Colonic mucosa (tissue), 4 donors: ENCODE measurements at regions not wholly inside any gene's neighbourhood (a gene's known extent, or its start where the extent isn't known, plus 50 kb on each side); places are given as distances from the start of the nearest gene placed in this dataset.

Experiments
- DNase-seq: peaks from one replicate; pipeline ENCODE4 v3.0.0-alpha.2; 2020
- H3K27ac ChIP-seq: fragments of 200-600 bp; one replicate; pipeline ENCODE4 v1.8.0; 2021
- H3K27me3 ChIP-seq: fragments of 200-600 bp; one replicate; pipeline ENCODE4 v1.8.0; 2021
- H3K36me3 ChIP-seq: fragments of 200-600 bp; one replicate; pipeline ENCODE4 v1.8.0; 2021
- H3K4me1 ChIP-seq: fragments of 200-600 bp; one replicate; pipeline ENCODE4 v1.8.0; 2021; ENCODE audit warnings: mild to moderate bottlenecking
- H3K4me3 ChIP-seq: fragments of 200-600 bp; one replicate; pipeline ENCODE4 v1.8.0; 2021
- H3K9ac ChIP-seq, 2 donors: one replicate each; pipeline ENCODE4 v1.7.0; 2013; ENCODE audit warnings: control low read depth in 2 of 2, low read depth in 2 of 2, low read length in 2 of 2
- H3K9me3 ChIP-seq: fragments of 200-600 bp; one replicate; pipeline ENCODE4 v1.8.0; 2021
- intact Hi-C: fragments of 100-400 bp; cut with DNase I; formaldehyde crosslinking; loops from one replicate; pipeline ENCODE4 v1.14.1; 2022
- TF ChIP-seq, protein P1 (sequence below): fragments of 200-600 bp; IDR thresholded peaks from one replicate; pipeline ENCODE4 v1.8.0; 2022; ENCODE audit warnings: antibody characterized with exemption, mild to moderate bottlenecking
- donor health status: healthy.
- donor health status: DM: no; HTN: no; CAD: no.
- donor health status: DM: no; HTN: no; CAD: no.

DNA sequence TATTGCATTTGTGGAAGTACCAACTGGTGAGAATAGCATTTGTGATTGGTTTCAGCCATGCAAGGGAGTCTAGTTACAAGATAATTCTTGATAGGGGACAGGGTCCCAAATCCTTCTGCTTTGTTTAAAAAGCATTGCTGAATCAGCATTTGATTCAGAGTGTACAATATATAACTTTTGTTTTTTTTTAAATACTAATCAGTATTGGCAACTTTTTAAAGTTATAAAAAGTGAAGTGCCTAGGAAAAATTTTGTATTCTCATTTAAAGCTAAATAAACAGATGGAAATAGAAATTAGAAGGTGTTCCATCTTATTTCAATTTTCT, 75.4 kb upstream of the SLC25A26 start:
- H3K27ac ChIP-seq: no peak overlapping the region
- H3K4me3 ChIP-seq: no peak overlapping the region
- no peaks in the 10 kb centered on the region for H3K9me3 ChIP-seq
- no peaks in the 10 kb centered on the region for H3K27me3 ChIP-seq
- H3K9ac ChIP-seq: no peak overlapping the region
- intact Hi-C loops: no loop called here
- no peaks in the 10 kb centered on the region for H3K4me1 ChIP-seq
- no peak for DNase-seq
- no peaks in the 10 kb centered on the region for H3K36me3 ChIP-seq
- TF ChIP-seq, protein P1, sequence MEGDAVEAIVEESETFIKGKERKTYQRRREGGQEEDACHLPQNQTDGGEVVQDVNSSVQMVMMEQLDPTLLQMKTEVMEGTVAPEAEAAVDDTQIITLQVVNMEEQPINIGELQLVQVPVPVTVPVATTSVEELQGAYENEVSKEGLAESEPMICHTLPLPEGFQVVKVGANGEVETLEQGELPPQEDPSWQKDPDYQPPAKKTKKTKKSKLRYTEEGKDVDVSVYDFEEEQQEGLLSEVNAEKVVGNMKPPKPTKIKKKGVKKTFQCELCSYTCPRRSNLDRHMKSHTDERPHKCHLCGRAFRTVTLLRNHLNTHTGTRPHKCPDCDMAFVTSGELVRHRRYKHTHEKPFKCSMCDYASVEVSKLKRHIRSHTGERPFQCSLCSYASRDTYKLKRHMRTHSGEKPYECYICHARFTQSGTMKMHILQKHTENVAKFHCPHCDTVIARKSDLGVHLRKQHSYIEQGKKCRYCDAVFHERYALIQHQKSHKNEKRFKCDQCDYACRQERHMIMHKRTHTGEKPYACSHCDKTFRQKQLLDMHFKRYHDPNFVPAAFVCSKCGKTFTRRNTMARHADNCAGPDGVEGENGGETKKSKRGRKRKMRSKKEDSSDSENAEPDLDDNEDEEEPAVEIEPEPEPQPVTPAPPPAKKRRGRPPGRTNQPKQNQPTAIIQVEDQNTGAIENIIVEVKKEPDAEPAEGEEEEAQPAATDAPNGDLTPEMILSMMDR: no peak

DNA sequence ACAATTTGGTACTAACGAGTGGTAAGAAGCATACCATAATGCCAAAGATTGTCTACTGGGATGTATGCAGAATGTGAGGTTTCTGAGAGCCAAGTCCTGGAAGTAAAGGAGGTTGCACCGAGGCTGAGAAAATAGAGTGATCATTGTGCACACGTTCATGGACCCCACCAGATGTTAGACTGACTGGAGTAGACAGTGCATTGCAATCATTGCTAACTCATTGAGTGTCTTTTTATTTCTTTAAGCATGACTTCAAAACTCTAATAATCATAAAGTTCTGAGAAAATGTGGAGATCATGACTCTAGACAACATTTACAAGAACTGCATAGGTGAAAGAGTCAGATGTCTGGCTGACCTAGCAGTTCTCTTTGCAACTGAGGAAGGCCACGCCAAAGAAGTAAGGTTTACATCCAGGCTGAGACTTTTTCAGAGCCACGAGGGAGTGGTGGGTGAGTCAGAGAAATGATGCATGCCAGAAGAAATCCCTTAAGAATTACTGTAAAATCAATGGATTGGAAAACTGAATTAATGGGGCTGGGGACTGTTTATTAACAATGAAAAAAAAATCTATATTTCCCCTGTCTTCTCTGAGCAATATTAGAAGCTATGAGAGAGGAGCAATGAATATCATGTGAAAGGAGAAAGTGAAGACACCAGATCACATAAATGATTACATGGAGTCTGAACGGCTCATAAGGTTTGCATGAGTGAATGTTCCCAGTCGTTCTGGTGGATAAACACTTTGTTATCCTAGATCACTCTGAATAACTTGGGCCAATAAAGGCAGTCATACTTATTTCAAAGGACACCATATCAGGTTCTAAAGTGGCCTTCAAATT, 76.0 kb upstream of the SLC25A26 start:
- no peaks in the 10 kb centered on the region for H3K4me1 ChIP-seq
- intact Hi-C loops: no loop called here
- no peak overlapping the region for H3K4me3 ChIP-seq

GRCh38 chr3:66142079-66142478, 78.7 kb upstream of the SLC25A26 start:
- no peak overlapping the region for H3K9ac ChIP-seq
- TF ChIP-seq, protein P1: no peak
- H3K4me1 ChIP-seq: no peaks in the 10 kb centered on the region
- no peaks in the 10 kb centered on the region for H3K27me3 ChIP-seq
- no peak for DNase-seq
- H3K4me3 ChIP-seq: no peak overlapping the region
- H3K9me3 ChIP-seq: no peaks in the 10 kb centered on the region
- intact Hi-C loops: no loop called here
- no peak overlapping the region for H3K27ac ChIP-seq
- H3K36me3 ChIP-seq: no peaks in the 10 kb centered on the region

More for the DNA sequence above, 76.0 kb upstream of the SLC25A26 start:
- Histone ChIP-seq H3K36me3 (no peaks in the 10 kb centered on the region), H3K9me3 (no peaks in the 10 kb centered on the region), H3K9ac (no peak overlapping the region), H3K27me3 (no peaks in the 10 kb centered on the region), H3K27ac (no peak overlapping the region)
- no peak for DNase-seq
- TF ChIP-seq, protein P1: no peak

DNA sequence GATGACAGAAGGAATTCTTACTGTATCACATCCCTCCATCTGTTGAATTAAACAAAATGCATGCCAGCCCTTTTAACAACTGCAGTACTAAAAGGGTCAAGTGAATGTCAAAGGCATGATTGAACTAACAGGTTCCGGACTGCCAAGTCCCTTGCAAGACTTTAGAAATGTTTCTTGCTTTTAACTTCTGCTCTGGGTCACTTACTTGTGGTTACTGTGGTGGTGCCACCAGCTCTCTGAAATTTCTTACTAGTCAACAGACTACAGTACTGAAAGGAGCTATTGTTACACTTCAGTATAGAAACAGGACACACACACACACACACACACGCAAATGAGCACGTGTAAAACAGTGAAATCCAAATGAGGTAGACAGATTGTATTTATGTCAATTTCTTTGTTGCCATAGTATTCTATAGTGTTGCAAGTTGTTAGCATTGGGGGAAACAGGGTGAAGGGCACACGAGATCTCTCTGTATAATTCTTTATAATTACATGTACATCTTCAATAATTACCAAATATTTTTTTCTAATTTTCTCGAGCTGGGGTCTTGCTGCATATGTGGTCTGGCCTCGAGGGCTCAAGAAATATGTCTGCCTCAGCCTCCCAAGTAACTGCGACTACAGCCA, 79.9 kb upstream of the SLC25A26 start:
- no peaks in the 10 kb centered on the region for H3K9me3 ChIP-seq
- H3K9ac ChIP-seq: no peak overlapping the region
- no peaks in the 10 kb centered on the region for H3K27me3 ChIP-seq
- TF ChIP-seq, protein P1: no peak
- H3K36me3 ChIP-seq: no peaks in the 10 kb centered on the region
- DNase-seq: no peak
- no peaks in the 10 kb centered on the region for H3K4me1 ChIP-seq
- no peak overlapping the region for H3K4me3 ChIP-seq
- intact Hi-C loops: no loop called here
- no peak overlapping the region for H3K27ac ChIP-seq

- Histone ChIP-seq H3K9ac (no peak overlapping the region), H3K36me3 (no peaks in the 10 kb centered on the region), H3K27ac (no peak overlapping the region), H3K4me1 (no peaks in the 10 kb centered on the region), H3K4me3 (no peak overlapping the region), H3K27me3 (no peaks in the 10 kb centered on the region), H3K9me3 (no peaks in the 10 kb centered on the region)
- intact Hi-C loops: no loop called here
- no peak for DNase-seq
- TF ChIP-seq, protein P1: no peak
These were observed 80.7 kb upstream of the SLC25A26 start for GRCh38 chr3:66140106-66140505.
